Stimulated activated CD8-positive, alpha-beta memory T cell treated with anti-CD3 and anti-CD28 coated beads, Interleukin-2, amount 100 ng/mL, for 1 hour (primary cell): ENCODE measurements at regions not wholly inside any gene's neighbourhood (a gene's known extent, or its start where the extent isn't known, plus 50 kb on each side); places are given as distances from the start of the nearest gene placed in this dataset.

Experiments used
- DNase-seq, 2 donors: peaks; one replicate each; pipeline ENCODE4 v3.0.0-alpha.2; 2020; ENCODE audit warnings: low read depth in 2 of 2

- DNase-seq, result no peak
Measured at GRCh38 chr13:106723036-106723435, 155.1 kb upstream of the ARGLU1 start.

- DNase-seq, result no peak
Measured at GRCh38 chr13:106722620-106723019, 154.7 kb upstream of the ARGLU1 start.

GRCh38 chr13:106721599-106721998 lies 153.7 kb upstream of the ARGLU1 start:
- no peak for DNase-seq

- DNase-seq, result no peak
Measured at GRCh38 chr13:106714271-106714982, 146.5 kb upstream of the ARGLU1 start.

- DNase-seq, result no peak
Measured at GRCh38 chr13:106712381-106712780, 144.4 kb upstream of the ARGLU1 start.

GRCh38 chr13:106710266-106710665 lies 142.3 kb upstream of the ARGLU1 start:
- DNase-seq, result no peak

GRCh38 chr13:106709522-106709921 lies 141.6 kb upstream of the ARGLU1 start:
- DNase-seq, result no peak

- DNase-seq, result no peak
Measured at GRCh38 chr13:106702505-106702904, 134.6 kb upstream of the ARGLU1 start.

GRCh38 chr13:106701771-106702341 lies 133.9 kb upstream of the ARGLU1 start:
- no peak for DNase-seq

- no peak for DNase-seq
Measured at GRCh38 chr13:106700439-106700838, 132.5 kb upstream of the ARGLU1 start.

GRCh38 chr13:106700007-106700406 lies 132.1 kb upstream of the ARGLU1 start:
- no peak for DNase-seq

- no peak for DNase-seq
Measured at GRCh38 chr13:106699311-106699710, 131.4 kb upstream of the ARGLU1 start.

- DNase-seq, result no peak
Measured at GRCh38 chr13:106696719-106697118, 128.8 kb upstream of the ARGLU1 start.

- no peak for DNase-seq
Measured at GRCh38 chr13:106696140-106696539, 128.2 kb upstream of the ARGLU1 start.

- DNase-seq, result no peak
Measured at GRCh38 chr13:106695139-106695538, 127.2 kb upstream of the ARGLU1 start.

GRCh38 chr13:106691861-106692260 lies 123.9 kb upstream of the ARGLU1 start:
- DNase-seq, result no peak

GRCh38 chr13:106691341-106691740 lies 123.4 kb upstream of the ARGLU1 start:
- no peak for DNase-seq

GRCh38 chr13:106690779-106691178 lies 122.8 kb upstream of the ARGLU1 start:
- DNase-seq, result no peak

- DNase-seq, result no peak
Measured at GRCh38 chr13:106689906-106690305, 122.0 kb upstream of the ARGLU1 start.

GRCh38 chr13:106688940-106689339 lies 121.0 kb upstream of the ARGLU1 start:
- DNase-seq, result no peak

- no peak for DNase-seq
Measured at GRCh38 chr13:106686163-106686562, 118.2 kb upstream of the ARGLU1 start.

GRCh38 chr13:106685143-106685542 lies 117.2 kb upstream of the ARGLU1 start:
- no peak for DNase-seq

- DNase-seq, result no peak
Measured at GRCh38 chr13:106683918-106684317, 116.0 kb upstream of the ARGLU1 start.

- DNase-seq, result no peak
Measured at GRCh38 chr13:106683179-106683578, 115.2 kb upstream of the ARGLU1 start.
